Mammary epithelial cell (primary cell): ENCODE measurements at regions not wholly inside any gene's neighbourhood (a gene's known extent, or its start where the extent isn't known, plus 50 kb on each side); places are given as distances from the start of the nearest gene placed in this dataset.

Experiments used
- CTCF ChIP-seq, 2 donors: IDR thresholded peaks in 1 of 2; conservative IDR thresholded peaks in 1 of 2; 2 replicates each; pipeline ENCODE4 v1.5.1; 2011 to 2012; ENCODE audit warnings: inconsistent platforms in 2 of 2, low read length in 2 of 2, mild to moderate bottlenecking in 2 of 2, control low read depth in 1 of 2, low read depth in 1 of 2; ENCODE audit not compliant: insufficient read depth in 1 of 2; ENCODE audit errors: extremely low read depth in 1 of 2
- EZH2 ChIP-seq: IDR thresholded peaks from 2 replicates; pipeline ENCODE4 v1.6.1; 2012; ENCODE audit warnings: low read length, inconsistent platforms, borderline replicate concordance

DNA sequence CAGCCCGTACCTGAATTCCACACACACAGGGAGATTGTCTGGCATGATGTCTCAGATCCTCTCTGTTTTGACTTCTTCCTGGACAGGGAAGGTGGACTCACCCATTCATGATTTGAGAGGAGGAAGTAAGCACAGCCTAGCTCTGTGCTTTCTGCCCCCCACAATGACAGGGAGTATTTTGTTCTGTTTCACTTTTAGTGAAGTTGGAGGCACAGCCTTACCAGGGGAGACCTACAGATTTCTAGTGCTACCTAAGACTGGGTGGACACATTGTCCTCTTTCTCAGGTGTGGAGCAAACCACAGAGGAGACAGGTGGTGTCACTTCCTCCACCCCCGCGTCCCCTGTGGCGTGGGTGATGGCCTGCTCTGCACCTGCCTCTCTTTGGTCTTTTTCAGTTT is 408.6 kb upstream of the PFKP start:
- no peak for TF ChIP-seq EZH2
- TF ChIP-seq CTCF (conservative IDR thresholded peaks at IDR 0.05 in 1 of 2, IDR thresholded peaks at IDR 0.05 in 1 of 2; ENCODE audit: extremely low read depth in 1 of 2, insufficient read depth in 1 of 2, low read depth in 1 of 2, low read length in 2 of 2) = no peak
